ENCODE measurements at regions not wholly inside any gene's neighbourhood (a gene's known extent, or its start where the extent isn't known, plus 50 kb on each side); places are given as distances from the start of the nearest gene placed in this dataset.
A peak's percentile ranks its signal among the peaks of the same experiment; 100 is the strongest.
"Not testable (repeated sequence)": the region's sequence is repeated elsewhere in the genome, so short reads cannot be mapped to it uniquely, and the experiment has no call there.

DNA sequence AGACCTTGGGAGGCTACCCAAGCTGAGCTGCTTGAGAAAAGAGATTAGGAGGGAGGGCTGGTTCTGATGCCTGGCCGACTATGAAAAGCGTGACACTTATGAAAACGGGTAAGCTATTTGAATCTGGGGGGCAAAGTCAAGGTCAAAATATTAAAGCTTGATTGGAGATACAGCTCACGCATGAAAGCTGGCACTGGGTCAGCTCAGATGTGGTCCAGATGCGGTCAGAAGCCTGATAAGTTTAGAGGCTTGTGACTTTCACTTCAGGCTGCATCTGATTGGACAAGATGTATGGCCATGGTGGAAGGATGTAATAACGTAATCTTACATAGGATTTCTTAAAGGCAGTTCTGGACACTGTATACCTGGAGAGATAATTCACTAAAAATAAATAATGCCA is 690.3 kb downstream of the NTRK3 start:
- intact Hi-C loops (cut with DNase I): no loop called here
- no peak for DNase-seq (ENCODE audit: low spot score)

DNA sequence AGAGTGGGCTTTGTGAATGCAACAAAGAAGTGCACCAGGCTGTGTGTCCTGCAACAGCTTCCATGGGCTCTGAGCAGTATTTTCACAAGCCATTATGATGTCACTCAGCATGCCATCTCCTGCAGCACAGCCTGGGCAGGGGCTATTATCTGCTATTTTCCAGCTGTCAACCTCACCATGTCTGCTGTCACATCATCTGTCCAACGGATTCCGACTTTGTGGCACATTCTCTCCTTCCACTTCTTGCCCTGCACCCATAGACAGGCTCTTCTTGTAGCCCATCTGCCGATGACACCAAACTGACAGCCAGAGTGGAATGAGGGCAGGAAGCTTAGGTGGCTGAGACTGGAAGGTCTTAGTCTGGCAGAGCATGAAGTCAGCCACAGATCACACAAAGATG is 691.9 kb downstream of the NTRK3 start:
- intact Hi-C loops (cut with DNase I): no loop called here
- no peak for DNase-seq (ENCODE audit: low spot score)

- intact Hi-C loops (cut with DNase I): no loop called here
- DNase-seq (ENCODE audit: low spot score): no peak
Observed at GRCh38 chr15:87563869-87564268, 692.7 kb downstream of the NTRK3 start.

GRCh38 chr15:87562203-87562602 is 694.3 kb downstream of the NTRK3 start:
- DNase-seq (ENCODE audit: low spot score): no peak
- intact Hi-C loops (cut with DNase I): no loop called here

DNA sequence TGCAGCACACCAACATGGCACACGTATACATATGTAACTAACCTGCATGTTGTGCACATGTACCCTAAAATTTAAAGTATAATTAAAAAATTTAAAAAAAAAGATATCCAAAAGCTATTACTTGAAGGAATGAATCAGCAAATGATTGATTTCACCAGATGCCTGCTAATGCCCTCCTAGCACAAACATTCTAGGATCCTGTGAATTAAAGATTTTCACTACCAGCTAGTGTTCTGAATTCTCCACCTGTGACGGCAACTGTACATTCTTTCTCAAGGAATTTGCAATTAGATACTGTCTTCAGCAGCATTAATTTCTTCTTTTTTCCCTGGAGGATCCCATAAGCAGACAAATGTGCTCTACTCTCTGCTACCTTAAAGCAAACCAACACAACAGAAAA is 694.9 kb downstream of the NTRK3 start:
- intact Hi-C loops (cut with DNase I): no loop called here
- no peak for DNase-seq (ENCODE audit: low spot score)

DNA sequence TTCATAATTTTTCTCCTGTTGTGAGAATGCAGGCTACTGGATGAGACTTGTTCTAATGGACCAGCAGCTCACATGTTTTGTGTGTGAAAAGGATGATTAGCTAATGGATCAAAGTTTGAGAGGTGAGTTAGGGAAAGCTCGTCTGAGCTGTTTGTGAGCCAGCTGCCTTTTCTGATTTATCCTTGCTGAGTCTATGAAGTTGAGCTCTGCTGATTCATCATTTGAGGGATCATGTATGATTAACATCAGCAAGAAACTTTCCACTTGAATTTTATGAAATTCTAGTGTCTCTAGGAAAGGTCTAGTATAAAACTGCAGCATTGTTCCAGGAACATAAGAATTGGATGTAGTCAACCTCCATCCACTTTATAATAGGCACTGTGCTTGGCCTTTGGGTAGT is 698.7 kb downstream of the NTRK3 start:
- intact Hi-C loops (cut with DNase I): no loop called here
- DNase-seq (ENCODE audit: low spot score): no peak

DNA sequence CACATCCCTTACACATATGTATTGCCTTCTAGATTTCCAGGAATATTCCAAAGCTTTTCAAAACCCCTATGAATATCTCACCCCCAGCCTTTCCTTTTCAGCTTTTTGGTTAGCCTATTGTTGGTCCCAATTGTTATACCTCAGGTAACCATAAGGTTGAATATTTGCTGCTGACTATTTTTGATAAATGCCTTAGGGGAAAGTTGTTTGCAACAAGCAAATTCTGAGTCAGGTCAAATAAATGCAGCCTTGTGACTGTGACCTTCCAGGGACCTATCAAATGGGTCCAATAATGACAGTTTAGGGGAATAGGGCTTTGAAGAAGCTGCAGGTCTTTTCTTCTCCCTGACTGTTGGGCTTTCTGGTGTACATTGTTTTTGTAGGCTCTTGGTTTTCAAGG is 699.7 kb downstream of the NTRK3 start:
- intact Hi-C loops (cut with DNase I): no loop called here

DNA sequence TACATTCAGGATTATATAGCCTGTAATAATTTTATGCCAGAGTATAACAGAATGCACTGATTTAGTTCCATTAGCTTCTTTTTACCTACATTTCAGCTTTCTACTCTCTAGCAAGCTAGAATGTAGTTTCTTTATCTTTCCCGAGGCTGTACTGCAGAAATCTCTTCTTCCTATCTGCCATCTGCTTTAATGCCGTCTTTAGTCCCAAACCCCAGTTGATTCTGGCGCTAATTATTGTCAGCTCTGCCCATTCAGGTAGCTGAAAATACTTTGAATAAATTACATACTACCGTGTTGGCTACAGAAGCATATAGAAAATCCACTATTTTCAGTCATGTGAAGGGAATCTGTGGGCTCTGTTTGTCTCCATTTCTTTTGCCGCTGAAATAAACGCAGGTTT is 706.7 kb downstream of the NTRK3 start:
- no peak for DNase-seq (ENCODE audit: low spot score)
- intact Hi-C loops (cut with DNase I): no loop called here

More for the DNA sequence above, 699.7 kb downstream of the NTRK3 start:
- no peak for DNase-seq (ENCODE audit: low spot score)

- no peak for DNase-seq (ENCODE audit: low spot score)
- intact Hi-C loops (cut with DNase I): no loop called here
Observed at GRCh38 chr15:87549296-87549695, 707.2 kb downstream of the NTRK3 start.

- DNase-seq (ENCODE audit: low spot score); intact Hi-C loops (cut with DNase I): not testable (repeated sequence)
Observed at GRCh38 chr15:87548590-87548989, 707.9 kb downstream of the NTRK3 start.

GRCh38 chr15:87547470-87548181 is 708.9 kb downstream of the NTRK3 start:
- intact Hi-C loops (cut with DNase I): no loop called here
- peak; percentile 70 for DNase-seq (ENCODE audit: low spot score)

GRCh38 chr15:87538327-87538834 is 718.2 kb downstream of the NTRK3 start:
- no peak for DNase-seq (ENCODE audit: low spot score)
- intact Hi-C loops (cut with DNase I): no loop called here

GRCh38 chr15:87537295-87537694 is 719.2 kb downstream of the NTRK3 start:
- intact Hi-C loops (cut with DNase I): no loop called here
- DNase-seq (ENCODE audit: low spot score): no peak

GRCh38 chr15:87533637-87534036 is 722.9 kb downstream of the NTRK3 start:
- intact Hi-C loops (cut with DNase I); DNase-seq (ENCODE audit: low spot score): not testable (repeated sequence)

DNA sequence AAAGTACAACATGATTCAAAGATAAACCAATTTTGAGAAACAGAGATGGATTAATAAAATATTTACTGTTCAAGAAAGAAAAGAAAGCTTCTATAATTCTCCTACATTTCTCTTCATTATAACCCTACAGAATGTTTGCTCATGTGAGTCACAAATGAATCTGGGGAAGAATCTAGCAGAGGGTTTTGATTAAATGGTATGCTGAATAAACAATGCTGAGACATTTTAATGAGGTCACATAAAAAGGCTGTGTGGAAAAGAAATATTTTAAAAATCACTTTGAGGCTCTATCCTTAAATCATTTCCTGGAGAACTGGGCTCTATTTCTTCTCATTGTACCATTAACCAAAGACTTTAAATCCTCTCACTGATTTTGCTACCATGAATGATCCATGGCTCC is 727.7 kb downstream of the NTRK3 start:
- DNase-seq (ENCODE audit: low spot score): no peak
- intact Hi-C loops (cut with DNase I): no loop called here

GRCh38 chr15:87527875-87528274 is 728.7 kb downstream of the NTRK3 start:
- no peak for DNase-seq (ENCODE audit: low spot score)
- intact Hi-C loops (cut with DNase I): no loop called here

DNA sequence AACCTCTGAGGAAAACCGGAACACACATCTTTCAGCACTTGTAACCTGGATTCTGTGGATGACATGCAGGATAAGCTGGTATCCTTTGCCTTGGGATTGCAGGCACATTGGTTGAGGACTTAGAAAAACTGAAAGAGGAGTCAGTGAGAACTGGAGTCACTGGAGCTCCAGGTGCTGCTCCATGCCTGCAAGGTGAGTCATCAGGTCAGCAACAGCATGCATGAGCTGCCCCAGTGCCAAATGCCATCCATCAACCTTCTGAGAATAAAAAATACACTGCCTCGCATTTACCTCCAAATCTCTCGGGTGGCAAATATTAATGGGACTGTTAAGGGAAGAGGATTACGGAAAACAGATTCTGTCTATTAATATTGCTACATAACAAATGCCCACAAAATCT is 729.1 kb downstream of the NTRK3 start:
- intact Hi-C loops (cut with DNase I): no loop called here
- DNase-seq (ENCODE audit: low spot score): no peak

DNA sequence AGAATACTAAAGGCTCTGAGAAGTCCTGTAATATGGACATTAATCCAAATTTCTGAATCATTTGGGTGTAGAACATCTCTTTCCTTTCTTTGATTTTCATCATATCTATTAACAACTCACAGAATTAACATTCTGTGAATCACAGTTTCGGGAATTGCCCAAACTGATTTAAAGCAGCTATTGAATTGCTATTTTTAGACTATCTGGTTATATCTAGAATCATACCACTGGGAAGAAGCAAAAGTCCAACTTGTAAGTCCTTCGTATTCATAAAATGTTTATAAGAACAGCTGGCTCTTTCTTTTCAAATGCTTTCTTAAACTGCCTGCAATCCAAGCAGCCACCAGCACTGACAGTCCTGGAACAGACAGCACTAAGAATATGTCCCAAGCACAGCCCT is 733.0 kb downstream of the NTRK3 start:
- intact Hi-C loops (cut with DNase I): no loop called here
- no peak for DNase-seq (ENCODE audit: low spot score)

DNA sequence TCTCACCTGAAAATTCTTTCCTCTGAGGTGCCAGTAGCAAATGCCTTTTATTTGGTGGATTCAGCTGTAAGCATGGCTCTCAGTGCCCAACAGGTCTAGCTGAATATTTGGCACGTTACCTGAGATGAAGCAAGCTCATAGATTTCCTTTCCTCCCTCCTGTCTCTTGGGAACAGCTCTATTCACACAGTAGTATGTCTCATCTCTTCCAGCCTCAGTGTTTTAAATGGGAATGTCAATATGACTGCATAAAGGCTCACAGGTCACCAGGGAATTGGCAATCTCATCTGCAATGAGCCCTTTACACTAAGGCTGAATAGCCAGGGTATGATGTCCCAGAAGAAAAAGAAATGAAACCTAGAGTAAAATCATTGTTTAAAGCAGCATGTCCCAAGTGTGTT is 733.5 kb downstream of the NTRK3 start:
- intact Hi-C loops (cut with DNase I): no loop called here

GRCh38 chr15:87518957-87519356 is 737.6 kb downstream of the NTRK3 start:
- DNase-seq (ENCODE audit: low spot score): no peak

More for the DNA sequence above, 733.5 kb downstream of the NTRK3 start:
- no peak for DNase-seq (ENCODE audit: low spot score)

DNA sequence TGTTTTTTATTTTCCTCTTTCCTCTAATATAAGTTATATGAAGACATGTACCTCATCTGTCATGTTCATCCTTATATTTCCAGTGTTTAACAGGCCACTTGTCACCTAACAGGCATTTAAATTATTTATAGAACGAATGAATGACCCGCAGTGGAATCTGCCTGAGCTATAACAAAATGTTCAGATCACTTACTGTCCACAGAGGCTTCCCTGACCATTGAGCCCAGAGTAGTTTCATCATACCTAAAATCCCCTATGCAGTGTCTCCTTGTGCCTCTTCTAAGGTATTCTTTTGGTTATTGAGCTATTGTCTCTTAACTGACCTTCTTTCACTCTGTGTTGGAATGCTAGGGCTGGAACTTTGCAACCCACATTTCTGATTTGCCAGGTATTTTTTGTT is 748.5 kb downstream of the NTRK3 start:
- intact Hi-C loops (cut with DNase I): no loop called here
- DNase-seq (ENCODE audit: low spot score): no peak

More at GRCh38 chr15:87518957-87519356, 737.6 kb downstream of the NTRK3 start:
- intact Hi-C loops (cut with DNase I): no loop called here

GRCh38 chr15:87502173-87502572 is 754.4 kb downstream of the NTRK3 start:
- DNase-seq (ENCODE audit: low spot score): no peak
- intact Hi-C loops (cut with DNase I): no loop called here
